ENCODE measurements at regions not wholly inside any gene's neighbourhood (a gene's known extent, or its start where the extent isn't known, plus 50 kb on each side); places are given as distances from the start of the nearest gene placed in this dataset.
A peak's percentile ranks its signal among the peaks of the same experiment; 100 is the strongest.

GRCh38 chr10:3926675-3927525 is 141.9 kb upstream of the KLF6 start (continued):
- TF ChIP-seq, protein P1, sequence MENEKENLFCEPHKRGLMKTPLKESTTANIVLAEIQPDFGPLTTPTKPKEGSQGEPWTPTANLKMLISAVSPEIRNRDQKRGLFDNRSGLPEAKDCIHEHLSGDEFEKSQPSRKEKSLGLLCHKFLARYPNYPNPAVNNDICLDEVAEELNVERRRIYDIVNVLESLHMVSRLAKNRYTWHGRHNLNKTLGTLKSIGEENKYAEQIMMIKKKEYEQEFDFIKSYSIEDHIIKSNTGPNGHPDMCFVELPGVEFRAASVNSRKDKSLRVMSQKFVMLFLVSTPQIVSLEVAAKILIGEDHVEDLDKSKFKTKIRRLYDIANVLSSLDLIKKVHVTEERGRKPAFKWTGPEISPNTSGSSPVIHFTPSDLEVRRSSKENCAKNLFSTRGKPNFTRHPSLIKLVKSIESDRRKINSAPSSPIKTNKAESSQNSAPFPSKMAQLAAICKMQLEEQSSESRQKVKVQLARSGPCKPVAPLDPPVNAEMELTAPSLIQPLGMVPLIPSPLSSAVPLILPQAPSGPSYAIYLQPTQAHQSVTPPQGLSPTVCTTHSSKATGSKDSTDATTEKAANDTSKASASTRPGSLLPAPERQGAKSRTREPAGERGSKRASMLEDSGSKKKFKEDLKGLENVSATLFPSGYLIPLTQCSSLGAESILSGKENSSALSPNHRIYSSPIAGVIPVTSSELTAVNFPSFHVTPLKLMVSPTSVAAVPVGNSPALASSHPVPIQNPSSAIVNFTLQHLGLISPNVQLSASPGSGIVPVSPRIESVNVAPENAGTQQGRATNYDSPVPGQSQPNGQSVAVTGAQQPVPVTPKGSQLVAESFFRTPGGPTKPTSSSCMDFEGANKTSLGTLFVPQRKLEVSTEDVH (IDR thresholded peaks at IDR 0.05; ENCODE audit: low read depth, partially characterized antibody): no peak
- TF ChIP-seq, protein P2, sequence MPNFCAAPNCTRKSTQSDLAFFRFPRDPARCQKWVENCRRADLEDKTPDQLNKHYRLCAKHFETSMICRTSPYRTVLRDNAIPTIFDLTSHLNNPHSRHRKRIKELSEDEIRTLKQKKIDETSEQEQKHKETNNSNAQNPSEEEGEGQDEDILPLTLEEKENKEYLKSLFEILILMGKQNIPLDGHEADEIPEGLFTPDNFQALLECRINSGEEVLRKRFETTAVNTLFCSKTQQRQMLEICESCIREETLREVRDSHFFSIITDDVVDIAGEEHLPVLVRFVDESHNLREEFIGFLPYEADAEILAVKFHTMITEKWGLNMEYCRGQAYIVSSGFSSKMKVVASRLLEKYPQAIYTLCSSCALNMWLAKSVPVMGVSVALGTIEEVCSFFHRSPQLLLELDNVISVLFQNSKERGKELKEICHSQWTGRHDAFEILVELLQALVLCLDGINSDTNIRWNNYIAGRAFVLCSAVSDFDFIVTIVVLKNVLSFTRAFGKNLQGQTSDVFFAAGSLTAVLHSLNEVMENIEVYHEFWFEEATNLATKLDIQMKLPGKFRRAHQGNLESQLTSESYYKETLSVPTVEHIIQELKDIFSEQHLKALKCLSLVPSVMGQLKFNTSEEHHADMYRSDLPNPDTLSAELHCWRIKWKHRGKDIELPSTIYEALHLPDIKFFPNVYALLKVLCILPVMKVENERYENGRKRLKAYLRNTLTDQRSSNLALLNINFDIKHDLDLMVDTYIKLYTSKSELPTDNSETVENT (CRISPR knock-in tag; IDR thresholded peaks at IDR 0.05): no peak
- TF ChIP-seq ZNF551 (CRISPR knock-in tag; IDR thresholded peaks at IDR 0.05): no peak
- TF ChIP-seq, protein P3, sequence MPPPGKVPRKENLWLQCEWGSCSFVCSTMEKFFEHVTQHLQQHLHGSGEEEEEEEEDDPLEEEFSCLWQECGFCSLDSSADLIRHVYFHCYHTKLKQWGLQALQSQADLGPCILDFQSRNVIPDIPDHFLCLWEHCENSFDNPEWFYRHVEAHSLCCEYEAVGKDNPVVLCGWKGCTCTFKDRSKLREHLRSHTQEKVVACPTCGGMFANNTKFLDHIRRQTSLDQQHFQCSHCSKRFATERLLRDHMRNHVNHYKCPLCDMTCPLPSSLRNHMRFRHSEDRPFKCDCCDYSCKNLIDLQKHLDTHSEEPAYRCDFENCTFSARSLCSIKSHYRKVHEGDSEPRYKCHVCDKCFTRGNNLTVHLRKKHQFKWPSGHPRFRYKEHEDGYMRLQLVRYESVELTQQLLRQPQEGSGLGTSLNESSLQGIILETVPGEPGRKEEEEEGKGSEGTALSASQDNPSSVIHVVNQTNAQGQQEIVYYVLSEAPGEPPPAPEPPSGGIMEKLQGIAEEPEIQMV (tag; conservative IDR thresholded peaks at IDR 0.05; ENCODE audit: low read depth): no peak
- no peak for TF ChIP-seq POLR2AphosphoS2 (IDR thresholded peaks at IDR 0.05; ENCODE audit: low read length)
- TF ChIP-seq ETS2 (tag; IDR thresholded peaks at IDR 0.05; ENCODE audit: borderline replicate concordance, poor library complexity, severe bottlenecking): no peak
- TF ChIP-seq SMAD4 (CRISPR knock-in tag; conservative IDR thresholded peaks at IDR 0.05): peak; percentile 73
- TF ChIP-seq NCOA2 (IDR thresholded peaks at IDR 0.05; ENCODE audit: partially characterized antibody in 2 of 2): peak; percentile 20 to 23
- TF ChIP-seq RFX7 (CRISPR knock-in tag; IDR thresholded peaks at IDR 0.05): no peak
- TF ChIP-seq, protein P4, sequence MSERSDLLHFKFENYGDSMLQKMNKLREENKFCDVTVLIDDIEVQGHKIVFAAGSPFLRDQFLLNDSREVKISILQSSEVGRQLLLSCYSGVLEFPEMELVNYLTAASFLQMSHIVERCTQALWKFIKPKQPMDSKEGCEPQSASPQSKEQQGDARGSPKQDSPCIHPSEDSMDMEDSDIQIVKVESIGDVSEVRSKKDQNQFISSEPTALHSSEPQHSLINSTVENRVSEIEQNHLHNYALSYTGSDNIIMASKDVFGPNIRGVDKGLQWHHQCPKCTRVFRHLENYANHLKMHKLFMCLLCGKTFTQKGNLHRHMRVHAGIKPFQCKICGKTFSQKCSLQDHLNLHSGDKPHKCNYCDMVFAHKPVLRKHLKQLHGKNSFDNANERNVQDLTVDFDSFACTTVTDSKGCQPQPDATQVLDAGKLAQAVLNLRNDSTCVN (CRISPR knock-in tag; IDR thresholded peaks at IDR 0.05): no peak
- peak; percentile 62 for TF ChIP-seq NBN (IDR thresholded peaks at IDR 0.05; ENCODE audit: low read depth)
- TF ChIP-seq MEIS2 (IDR thresholded peaks at IDR 0.05; ENCODE audit: partially characterized antibody): peak; percentile 55
- TF ChIP-seq, protein P5, sequence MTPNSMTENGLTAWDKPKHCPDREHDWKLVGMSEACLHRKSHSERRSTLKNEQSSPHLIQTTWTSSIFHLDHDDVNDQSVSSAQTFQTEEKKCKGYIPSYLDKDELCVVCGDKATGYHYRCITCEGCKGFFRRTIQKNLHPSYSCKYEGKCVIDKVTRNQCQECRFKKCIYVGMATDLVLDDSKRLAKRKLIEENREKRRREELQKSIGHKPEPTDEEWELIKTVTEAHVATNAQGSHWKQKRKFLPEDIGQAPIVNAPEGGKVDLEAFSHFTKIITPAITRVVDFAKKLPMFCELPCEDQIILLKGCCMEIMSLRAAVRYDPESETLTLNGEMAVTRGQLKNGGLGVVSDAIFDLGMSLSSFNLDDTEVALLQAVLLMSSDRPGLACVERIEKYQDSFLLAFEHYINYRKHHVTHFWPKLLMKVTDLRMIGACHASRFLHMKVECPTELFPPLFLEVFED (CRISPR knock-in tag; conservative IDR thresholded peaks at IDR 0.05): no peak

All from K562 (cell line).